HG03064 (cell line): ENCODE measurements at regions not wholly inside any gene's neighbourhood (a gene's known extent, or its start where the extent isn't known, plus 50 kb on each side); places are given as distances from the start of the nearest gene placed in this dataset.
"Not testable (repeated sequence)": the region's sequence is repeated elsewhere in the genome, so short reads cannot be mapped to it uniquely, and the experiment has no call there.

ENCODE experiments used
- ATAC-seq: cut with Tn5 transposase; IDR thresholded peaks from one replicate; pipeline ENCODE4 v1.9.1; 2021; ENCODE audit warnings: low read depth; ENCODE audit not compliant: unreplicated experiment

DNA sequence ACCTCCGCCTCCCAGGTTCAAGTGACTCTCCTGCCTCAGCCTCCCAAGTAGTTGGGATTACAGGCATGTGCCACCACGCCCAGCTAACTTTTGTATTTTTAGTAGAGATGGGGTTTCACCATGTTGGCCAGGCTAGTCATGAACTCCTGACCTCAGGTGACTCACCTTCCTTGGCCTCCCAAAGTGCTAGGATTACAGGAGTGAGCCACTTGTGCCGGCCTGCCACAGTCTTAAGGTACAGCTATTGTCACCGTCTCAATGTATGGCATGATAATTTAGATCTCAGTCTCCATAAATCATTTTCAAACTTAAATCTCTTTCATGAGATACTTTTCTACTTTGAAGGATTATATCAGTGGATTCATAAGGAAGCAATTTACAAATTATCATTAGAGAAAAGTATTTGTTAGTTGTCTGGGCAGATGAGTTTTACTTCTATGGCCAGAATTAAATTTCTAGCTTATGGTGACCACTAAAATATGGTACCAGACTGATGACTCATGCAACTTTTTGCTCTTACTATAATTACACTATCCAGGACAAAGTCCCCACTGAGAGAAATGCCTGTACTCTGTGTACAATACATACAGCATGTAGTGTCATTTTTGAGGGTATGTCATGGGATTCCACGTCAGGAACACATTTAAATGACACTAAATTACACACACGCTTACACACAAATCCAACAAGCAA lies 1230.3 kb upstream of the GOT2 start:
- no peak for ATAC-seq

DNA sequence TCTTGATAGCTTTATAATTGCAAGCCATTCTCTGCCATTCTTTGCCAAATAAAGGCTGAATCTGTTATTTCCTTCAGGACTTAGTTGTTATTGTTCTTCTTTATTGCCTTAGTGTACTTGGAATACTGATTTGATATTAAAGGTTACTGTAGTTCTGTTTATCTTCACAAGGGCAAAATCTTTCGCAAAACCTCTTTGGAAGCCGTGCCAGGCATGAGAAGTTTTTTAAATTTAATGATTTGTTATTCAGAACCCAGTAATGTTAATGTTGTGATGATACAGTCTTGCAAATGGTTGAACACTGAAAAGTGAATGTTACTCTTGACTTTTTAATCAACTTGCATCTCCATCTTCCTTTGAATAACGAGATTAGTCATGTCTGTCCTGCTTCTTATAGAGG lies 1225.2 kb upstream of the GOT2 start:
- ATAC-seq = no peak

DNA sequence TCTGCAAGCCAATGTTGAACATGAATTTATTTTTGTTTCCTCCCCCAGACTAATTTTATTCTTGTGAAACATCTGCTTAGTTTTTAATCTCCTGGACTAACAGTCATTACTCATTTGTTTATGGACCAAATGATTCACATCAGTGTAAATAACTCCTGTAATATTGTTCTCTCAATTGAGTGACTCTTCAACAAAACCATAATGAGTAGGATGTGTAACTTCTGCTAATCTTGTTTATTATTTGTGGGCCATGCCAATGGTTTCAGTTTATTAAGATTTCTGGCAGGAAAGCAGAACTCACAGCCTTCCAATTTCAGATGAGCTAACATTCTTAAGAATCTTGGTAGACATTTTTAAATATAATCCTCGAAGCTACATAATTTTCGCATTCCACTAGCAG lies 1216.3 kb upstream of the GOT2 start:
- no peak for ATAC-seq

DNA sequence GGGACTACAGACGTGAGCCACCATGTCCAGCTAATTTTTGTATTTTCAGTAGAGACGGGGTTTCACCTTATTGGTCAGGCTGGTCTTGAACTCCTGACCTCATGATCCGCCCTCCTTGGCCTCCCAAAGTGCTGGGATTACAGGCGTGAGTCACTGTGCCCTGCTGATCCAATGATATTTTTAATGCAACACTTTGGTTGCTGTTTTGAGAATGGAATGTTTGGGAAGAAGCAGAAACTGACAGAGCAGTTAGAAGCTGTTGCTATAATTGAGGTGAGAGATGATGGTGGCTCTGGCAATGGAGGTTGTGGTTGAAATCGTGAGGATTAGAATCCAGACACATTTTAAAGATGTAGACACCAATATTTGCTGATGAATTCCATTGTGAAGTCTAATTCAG lies 1209.9 kb upstream of the GOT2 start:
- ATAC-seq = not testable (repeated sequence)

DNA sequence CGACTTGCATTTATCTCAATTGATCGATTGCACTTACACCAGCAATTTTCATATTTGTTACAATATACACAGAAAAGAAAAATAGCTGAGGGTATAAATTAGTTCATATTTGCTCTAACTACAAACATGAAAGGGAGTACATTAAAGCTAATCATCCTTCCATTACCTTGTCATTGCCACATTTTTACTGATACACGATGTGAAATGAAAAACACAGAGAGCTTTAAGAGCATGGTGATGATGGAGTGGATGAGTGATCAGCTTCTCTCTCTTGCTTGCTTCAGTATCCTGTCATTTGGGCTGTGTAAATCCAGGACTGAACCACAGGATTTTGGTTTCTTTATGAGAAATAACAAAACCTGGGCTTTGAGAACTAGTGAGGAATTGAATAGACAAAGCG lies 1207.5 kb upstream of the GOT2 start:
- ATAC-seq = no peak

DNA sequence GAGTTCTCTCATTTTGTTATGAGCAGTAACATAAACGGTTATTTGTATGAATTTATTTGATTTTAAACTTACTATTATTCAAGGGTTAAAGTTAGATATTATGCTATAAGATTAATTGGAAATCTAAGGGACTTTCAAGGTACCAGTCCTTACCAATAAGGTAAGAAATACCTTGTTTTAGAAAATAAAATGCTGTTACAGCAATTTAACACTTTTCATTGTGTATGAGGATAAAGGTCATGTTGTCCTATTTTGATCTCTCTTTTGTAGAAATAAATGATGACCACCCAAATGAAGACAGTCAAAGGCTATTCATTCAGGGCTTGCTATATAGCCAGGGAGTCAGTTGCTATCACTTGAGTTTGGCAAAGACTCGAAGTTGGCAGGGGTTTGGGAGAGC lies 1185.9 kb upstream of the GOT2 start:
- no peak for ATAC-seq

DNA sequence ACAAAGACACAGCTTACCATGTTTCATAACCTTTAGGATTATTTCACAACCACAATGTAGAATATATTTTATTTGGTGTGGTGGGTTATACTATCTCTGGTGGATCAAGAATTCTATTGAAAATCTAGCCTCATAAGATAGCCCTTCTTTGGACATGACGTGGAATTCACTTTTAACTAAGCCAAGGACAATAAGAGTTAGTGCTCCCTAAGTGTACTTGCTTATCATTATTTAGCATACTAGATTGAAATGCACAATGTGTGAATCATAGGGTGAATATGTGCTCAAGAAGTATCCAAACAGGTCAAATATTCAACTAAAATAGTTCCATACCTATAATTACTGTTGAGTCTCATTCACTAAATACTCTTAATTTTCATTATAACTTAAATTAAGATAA lies 1179.5 kb upstream of the GOT2 start:
- no peak for ATAC-seq

DNA sequence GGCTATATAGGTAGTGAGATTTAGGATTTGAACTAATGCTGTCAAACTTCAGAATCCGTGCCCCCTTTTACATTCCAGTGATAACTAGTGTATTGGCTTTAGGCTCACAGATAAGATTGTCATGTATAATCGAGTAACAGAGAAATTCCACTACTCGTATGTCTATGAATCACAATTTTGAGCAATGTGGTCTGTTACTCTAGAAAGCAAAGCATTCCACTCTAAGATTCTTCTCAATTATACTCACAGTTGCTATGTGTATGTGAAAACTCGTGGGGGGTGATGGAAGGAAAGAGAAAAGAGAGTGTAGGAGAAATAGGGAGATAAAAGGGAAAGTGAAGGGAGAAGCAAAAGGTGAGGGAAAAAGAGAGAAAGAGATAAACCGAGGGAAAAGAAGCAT lies 1175.1 kb upstream of the GOT2 start:
- no peak for ATAC-seq

DNA sequence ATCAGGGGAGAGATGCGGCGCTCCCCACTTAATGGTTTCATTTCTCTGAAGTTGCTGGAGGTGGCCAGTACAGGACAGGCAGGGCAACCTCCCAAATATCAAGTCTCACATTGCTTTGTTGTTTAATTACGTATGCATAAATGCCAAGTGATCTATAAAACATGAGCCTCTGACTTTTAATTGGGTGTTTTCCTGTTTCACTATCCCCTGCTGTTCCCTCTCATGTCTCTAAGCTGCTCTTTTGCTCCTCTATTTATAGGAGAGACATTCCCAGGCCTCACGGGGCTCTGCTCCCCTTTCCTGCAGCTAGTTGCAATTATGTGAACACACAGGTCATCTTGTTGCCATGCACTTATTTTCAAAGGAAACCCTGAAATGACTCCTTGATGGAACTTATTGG lies 1173.5 kb upstream of the GOT2 start:
- no peak for ATAC-seq

DNA sequence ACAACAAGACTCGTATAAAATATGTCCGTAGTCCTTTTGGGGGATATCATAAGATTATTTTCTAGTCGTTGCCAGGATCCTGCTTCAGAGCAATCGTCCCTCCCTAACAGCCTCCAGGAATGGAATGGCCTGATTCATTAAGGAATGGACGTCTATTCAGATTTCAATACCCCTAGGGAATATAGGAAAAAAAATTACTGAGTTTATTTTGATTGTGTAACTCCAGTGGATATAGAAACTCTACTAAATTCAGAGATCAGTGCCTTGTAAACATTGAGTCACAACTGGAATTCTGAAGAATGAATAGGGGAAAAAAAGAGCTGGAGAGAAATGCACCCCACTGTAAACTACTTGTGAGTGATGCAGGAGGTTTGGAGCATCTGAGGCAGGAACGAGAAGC lies 1171.5 kb upstream of the GOT2 start:
- no peak for ATAC-seq

DNA sequence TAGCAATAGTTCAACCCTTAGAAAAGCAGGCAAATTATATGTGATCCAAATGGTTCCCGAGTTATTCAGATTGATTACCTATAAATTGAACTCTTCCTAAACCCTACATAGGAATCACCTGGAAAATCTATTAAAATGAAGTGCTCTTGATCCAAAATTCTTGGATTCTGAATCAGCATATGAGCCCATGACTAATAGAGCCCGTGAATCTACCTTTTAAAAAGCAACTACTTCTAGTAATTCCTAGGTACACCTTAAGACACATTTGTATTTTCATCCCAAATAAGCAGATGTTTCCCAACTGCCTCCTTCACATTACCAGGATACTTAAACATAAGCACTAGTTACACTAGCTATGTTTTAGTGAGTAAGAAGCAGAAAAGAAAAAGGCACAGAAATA lies 1171.0 kb upstream of the GOT2 start:
- ATAC-seq = no peak

DNA sequence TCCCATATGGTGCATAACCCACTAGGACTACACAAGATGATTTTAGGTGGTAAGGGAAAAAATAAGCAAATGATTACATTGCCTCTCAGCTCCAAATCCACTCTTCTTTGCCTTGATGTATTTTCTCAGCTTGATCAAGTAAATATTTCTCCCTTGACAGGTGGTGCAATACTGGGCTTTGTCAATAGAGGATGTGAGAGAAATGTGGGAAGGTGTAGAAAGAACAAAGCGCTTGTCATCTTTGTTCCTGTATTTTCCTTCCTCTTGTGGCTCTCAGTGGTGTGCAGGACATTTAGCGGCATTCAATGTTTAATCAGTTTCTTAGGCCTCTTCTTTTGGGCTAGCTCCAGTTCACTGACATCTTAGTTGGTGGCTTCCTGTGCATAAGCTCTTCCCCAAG lies 1165.8 kb upstream of the GOT2 start:
- ATAC-seq = no peak

DNA sequence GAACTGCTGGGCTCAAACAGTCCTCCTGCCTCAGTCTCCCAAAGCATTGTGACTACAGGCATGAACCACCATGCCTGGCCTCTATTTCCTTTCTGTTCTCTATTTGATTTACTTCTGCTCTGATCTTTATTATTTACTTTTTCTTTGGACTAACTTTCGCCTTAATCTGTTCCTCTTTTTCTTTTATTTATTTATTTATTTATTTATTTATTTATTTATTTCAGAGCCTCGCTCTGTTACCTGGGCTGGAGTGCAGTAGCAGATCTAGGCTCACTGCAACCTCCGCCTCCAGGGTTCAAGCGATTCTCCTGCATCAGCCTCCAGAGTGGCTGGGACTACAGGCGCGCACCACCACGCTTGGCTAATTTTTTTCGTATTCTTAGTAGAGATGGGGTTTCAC lies 1158.3 kb upstream of the GOT2 start:
- ATAC-seq = no peak

DNA sequence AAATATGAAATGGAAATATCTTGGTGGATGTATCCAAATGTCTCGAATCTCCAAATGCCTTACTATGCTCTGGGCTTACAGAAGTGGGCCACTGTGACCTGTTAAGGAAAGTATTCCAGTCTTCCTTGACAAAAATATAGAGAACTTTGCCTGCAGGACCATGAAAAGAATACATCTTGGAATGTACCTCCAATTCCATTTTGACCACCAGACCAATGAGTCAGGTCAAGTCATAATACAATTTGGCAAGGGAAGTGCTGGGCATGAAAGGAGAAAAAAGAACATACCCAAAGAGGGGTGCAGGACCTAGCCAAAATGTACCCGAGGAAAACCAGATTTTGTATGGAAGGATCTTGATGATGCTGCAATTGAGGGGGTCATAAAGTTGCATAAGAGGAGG lies 1153.7 kb upstream of the GOT2 start:
- ATAC-seq = no peak

DNA sequence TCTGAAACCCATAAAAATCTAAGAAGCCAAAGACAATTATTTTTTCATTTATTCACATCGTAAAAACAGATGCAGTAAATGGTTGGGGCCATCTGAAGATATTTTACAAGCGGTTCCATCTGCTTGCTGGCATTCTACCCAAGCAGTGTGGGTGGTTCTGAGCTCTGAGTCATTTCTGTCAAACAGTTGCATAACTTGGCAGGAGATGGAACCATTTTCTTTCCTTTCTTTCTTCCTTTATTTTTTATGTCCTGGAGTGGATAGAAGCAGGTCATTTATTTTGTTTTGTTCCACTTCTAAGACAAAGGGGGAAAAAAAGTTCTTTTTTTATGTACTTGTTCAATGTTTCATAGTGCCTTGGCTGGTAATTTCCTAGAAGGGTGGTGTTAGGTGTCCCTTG lies 1151.9 kb upstream of the GOT2 start:
- ATAC-seq = no peak

DNA sequence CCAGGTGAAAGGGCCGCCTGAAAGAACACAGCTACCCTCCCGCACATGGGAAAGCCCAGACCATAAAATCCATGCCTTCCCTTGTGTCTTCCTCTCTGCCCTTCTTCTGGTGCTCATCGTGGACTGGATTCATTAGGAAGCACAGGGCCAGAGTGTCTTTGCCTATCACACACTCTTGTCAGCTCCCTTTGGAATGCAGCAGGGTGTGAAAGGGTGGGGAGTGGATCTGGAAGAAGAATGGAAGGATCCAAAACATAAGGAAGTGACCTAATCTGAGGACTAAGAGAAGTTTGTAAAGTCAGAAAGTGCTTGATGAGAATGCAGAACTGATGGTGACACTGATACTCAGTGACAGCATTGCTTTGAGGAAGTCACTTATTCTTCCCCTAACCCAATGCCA lies 1147.3 kb upstream of the GOT2 start:
- ATAC-seq = no peak

DNA sequence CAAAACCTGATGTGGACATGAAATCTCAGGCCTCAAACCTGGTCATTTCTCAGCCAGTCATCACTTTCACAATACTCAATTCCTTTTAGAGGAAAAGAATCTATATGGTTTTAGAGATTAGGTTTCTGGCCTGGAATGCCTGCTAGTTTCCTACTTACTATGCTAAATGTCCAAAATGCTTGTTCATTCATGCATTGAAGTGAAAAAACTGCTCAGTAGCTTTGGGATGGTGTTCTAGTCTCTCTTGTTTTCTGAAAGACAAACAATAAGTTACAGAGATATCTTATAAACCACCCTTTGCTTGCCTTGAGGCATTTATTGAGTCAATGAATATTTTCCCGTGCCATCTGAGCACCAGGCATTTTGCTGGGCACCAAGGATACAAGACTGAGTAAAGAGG lies 1146.5 kb upstream of the GOT2 start:
- ATAC-seq = no peak

DNA sequence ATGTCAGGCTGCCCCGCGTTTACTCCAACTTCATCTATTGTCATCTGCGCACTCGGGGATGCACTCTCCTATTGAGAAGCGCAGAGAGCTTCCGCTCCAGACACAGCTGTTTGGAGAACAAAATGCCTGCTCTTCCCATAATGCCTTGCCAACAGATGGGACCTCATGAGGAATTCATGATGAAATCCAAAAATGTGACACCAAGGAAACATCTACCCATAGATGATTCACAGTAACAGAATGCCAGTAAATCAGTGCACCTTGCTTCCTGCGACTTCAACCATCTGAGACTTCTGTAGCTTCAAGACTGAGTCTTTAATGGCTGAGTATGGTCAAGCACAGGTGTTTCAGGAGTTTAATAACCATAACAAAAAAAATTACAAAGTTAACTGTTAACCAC lies 1144.9 kb upstream of the GOT2 start:
- ATAC-seq = no peak

DNA sequence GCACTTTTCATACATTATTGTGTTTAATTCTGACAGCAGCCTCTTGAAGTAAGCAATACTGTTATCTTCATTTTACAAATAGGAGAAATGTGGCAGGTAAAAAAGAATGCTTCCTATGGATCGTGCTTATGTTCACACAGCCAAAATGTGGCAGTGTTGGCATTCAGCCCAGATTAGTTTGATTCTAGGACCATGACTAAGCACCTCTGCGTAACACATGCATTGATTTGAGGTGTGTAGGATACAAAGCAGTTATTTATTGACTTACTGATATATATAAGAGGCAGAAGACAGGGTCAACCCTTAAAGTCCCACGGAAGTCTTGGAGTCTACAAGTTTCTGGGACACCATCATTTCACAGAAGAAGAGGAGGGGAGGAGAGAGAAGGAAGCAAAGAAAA lies 1144.4 kb upstream of the GOT2 start:
- no peak for ATAC-seq

DNA sequence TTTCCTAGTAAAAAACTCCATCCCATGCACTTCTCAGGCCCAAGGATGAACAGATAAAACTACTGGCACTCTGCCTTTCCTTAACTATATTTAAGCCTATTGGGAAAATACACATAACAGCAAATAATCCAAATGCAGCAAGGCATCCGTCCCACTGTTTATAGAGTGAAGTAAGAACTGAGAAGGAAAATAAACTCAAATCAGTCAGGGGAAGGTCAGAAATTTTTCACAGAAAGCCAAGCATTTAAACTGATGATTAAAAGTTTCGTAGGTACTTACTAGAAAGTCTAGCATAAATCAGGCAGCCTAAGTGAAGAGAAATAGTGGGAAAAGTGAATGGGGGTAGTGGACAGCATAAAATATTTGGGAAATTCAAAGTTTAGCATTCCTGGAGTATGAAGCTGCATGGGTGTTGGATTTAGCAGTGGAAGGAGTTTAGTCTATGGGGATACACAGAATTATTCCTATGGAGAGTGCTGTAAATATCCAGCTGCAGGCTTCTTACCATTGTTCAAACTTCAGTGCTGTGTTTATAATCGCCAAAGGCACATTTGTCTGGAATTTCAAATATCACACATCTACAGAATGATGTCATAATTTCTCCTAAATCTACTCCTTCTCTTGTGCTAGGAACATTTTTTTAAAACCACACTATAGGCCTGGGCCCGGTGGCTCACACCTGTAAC lies 1131.0 kb upstream of the GOT2 start:
- ATAC-seq = no peak

DNA sequence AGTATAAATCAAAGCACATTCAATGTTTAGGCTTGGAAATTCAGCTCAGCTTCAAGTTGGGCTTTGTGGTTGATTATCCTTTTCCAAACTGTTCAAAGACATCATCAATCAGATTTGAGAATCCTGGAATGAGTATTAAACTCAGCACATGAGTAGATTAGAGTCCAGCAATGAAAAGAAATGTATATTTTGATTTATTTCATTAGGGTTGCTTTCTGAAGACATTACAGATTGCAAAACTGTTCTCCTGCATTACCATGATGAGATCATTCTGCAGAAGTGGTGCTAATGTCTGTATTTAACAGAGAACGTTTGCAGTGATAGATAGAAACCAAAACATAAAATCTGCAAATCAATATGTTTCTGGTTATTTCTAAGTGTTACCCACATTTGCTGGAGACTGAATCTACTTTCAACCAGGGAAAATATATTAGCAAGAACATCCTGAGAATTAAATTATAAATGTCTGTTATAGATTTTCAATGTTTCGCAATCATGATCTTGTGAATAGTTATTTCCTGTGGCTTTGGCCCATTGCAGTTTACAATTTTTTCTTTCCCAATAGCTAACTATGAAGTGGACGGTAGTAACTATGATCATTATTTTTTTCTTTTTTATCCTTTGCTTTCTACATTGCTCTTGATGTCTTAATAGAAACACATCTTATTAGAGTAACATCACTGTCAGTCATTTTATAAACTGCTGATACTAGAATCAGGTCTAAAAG lies 1125.7 kb upstream of the GOT2 start:
- no peak for ATAC-seq

DNA sequence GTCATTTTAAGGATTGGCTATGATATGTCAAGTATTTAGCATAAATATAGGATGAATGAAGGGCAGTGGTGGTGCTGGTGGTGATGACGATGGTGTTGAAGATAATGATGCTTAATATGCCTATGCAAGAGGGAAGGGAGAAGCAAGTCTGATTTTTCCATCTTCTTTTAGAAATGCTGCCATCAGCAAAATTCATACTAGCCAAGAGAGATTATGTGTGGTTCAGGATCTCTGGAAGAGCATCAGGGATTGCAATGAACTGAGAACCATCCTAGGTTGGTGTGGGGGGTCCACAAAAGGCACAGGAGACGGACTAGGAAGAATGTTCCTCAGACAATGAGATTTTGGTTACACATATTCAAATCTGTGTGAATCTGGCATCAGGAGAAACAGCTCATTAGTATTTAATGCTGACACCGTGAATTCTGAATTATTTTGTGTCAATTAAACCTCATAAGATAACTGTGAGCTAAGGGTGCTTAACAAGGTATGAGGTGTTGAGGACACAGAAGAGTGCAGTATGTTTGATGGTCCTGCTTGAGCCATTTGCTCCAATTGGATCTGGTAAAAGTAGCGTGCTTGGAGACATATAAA lies 1120.8 kb upstream of the GOT2 start:
- ATAC-seq = no peak
